Body of pancreas (tissue), 4 donors: ENCODE measurements at regions not wholly inside any gene's neighbourhood (a gene's known extent, or its start where the extent isn't known, plus 50 kb on each side); places are given as distances from the start of the nearest gene placed in this dataset.
"Not testable (repeated sequence)": the region's sequence is repeated elsewhere in the genome, so short reads cannot be mapped to it uniquely, and the experiment has no call there.

ENCODE experiments used
- POLR2A ChIP-seq, 3 donors: fragments of 450-650 bp; IDR thresholded peaks; one replicate each; pipeline ENCODE4 v1.6.1; 2016; ENCODE audit warnings: antibody characterized with exemption in 3 of 3, mild to moderate bottlenecking in 2 of 3
- TF ChIP-seq, protein P1 (sequence below), 7 experiments: fragments of 450-650 bp in 4 of 7; fragments of 200-600 bp in 3 of 7; sonication (generic) in 3 of 7; IDR thresholded peaks; one replicate each; pipeline ENCODE4 v1.5.1; 2016 to 2019; ENCODE audit warnings: antibody characterized with exemption in 7 of 7

DNA sequence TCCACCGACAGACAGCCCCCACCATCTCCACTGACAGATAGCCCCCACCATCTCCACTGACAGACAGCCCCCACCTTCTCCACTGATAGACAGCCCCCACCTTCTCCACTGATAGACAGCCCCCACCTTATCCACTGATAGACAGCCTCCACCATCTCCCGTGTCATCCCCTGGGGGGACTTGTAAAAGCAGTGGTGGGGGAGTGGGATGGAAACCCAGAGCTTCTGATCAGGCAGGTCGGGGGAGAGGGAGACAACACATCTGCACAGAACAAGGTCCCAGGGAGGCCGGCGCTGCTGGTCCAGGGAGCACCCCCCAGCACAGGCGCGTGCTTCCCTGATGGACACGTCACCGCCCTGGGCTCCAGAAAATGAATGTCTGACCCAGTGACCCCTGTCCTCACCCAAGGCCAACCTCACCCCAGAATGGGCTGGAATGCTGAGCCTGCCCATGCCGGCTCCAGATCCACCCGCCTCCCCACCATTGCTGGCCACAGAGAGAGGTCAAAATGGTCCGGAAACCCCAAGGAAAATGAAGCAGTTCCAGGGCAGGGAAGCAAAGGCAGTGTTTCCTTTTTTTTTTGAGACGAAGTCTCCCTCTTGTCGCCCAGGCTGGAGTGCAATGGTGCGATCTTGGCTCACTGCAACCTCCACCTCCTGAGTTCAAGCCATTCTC lies 91.6 kb upstream of the METTL9 start:
- TF ChIP-seq, protein P1, sequence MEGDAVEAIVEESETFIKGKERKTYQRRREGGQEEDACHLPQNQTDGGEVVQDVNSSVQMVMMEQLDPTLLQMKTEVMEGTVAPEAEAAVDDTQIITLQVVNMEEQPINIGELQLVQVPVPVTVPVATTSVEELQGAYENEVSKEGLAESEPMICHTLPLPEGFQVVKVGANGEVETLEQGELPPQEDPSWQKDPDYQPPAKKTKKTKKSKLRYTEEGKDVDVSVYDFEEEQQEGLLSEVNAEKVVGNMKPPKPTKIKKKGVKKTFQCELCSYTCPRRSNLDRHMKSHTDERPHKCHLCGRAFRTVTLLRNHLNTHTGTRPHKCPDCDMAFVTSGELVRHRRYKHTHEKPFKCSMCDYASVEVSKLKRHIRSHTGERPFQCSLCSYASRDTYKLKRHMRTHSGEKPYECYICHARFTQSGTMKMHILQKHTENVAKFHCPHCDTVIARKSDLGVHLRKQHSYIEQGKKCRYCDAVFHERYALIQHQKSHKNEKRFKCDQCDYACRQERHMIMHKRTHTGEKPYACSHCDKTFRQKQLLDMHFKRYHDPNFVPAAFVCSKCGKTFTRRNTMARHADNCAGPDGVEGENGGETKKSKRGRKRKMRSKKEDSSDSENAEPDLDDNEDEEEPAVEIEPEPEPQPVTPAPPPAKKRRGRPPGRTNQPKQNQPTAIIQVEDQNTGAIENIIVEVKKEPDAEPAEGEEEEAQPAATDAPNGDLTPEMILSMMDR (IDR thresholded peaks at IDR 0.05): not testable (repeated sequence)
- TF ChIP-seq POLR2A (IDR thresholded peaks at IDR 0.05): not testable (repeated sequence)
